AG04450 (cell line): ENCODE measurements at regions not wholly inside any gene's neighbourhood (a gene's known extent, or its start where the extent isn't known, plus 50 kb on each side); places are given as distances from the start of the nearest gene placed in this dataset.

ENCODE experiments used
- CTCF ChIA-PET: fragments of 300-600, 350-600 bp; formaldehyde crosslinking; extraction: SDS; loops from one replicate; lab custom pipeline; 2022; ENCODE audit warnings: antibody characterized with exemption, inconsistent platforms; lab: Charles Lee
- POLR2A ChIA-PET: fragments of 350-600 bp; formaldehyde crosslinking; extraction: SDS; loops from one replicate; lab custom pipeline; 2021; ENCODE audit warnings: antibody characterized with exemption, inconsistent platforms; lab: Yijun Ruan, JAX
- DNase-seq: peaks from one replicate; pipeline ENCODE4 v3.0.0-alpha.2; 2011; ENCODE audit warnings: low read depth, low spot score
- H3K27ac ChIP-seq: one replicate; pipeline ENCODE4 v1.5.1; 2012; ENCODE audit warnings: low read depth, low read length, control low read depth
- H3K27me3 ChIP-seq: one replicate; pipeline ENCODE4 v1.6.0; 2012; ENCODE audit warnings: low read length; ENCODE audit not compliant: control insufficient read depth, insufficient read depth
- H3K4me3 ChIP-seq: 2 replicates; pipeline ENCODE4 v1.5.1; 2011; ENCODE audit warnings: mild to moderate bottlenecking, low read depth, low read length, control low read depth
- H3K9me3 ChIP-seq: 2 replicates; pipeline ENCODE4 v1.5.1; 2012; ENCODE audit warnings: low read length; ENCODE audit not compliant: control insufficient read depth, insufficient read depth
- TF ChIP-seq, protein P1 (sequence below): IDR thresholded peaks from 2 replicates; pipeline ENCODE4 v1.5.1; 2011; ENCODE audit warnings: low read depth, low read length, control low read depth, inconsistent platforms

DNA sequence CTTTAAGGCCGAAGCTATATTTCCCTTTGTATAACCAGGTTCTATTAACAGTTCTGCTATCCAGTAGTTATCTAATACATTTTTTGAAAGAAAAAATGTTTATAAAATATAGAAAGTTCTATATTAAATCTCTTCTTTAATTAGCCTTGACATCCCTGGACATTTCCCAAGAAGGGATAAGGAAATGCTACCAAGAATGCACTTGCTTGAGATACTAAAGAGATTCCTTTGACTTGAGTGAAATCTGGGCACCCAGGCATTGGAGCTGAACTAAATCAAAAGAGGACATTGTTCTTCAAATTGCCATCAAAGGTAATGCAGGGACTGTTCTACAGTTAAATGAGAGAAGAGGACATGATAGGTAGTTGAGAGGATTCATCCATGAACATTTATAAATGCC lies 535.9 kb upstream of the FAT3 start:
- TF ChIP-seq, protein P1, sequence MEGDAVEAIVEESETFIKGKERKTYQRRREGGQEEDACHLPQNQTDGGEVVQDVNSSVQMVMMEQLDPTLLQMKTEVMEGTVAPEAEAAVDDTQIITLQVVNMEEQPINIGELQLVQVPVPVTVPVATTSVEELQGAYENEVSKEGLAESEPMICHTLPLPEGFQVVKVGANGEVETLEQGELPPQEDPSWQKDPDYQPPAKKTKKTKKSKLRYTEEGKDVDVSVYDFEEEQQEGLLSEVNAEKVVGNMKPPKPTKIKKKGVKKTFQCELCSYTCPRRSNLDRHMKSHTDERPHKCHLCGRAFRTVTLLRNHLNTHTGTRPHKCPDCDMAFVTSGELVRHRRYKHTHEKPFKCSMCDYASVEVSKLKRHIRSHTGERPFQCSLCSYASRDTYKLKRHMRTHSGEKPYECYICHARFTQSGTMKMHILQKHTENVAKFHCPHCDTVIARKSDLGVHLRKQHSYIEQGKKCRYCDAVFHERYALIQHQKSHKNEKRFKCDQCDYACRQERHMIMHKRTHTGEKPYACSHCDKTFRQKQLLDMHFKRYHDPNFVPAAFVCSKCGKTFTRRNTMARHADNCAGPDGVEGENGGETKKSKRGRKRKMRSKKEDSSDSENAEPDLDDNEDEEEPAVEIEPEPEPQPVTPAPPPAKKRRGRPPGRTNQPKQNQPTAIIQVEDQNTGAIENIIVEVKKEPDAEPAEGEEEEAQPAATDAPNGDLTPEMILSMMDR = no peak
- no peak for DNase-seq
- Histone ChIP-seq H3K27me3 (no peaks in the 10 kb centered on the region), H3K27ac (no peak overlapping the region), H3K9me3 (no peaks in the 10 kb centered on the region), H3K4me3 (no peak overlapping the region)
- POLR2A ChIA-PET = no interaction called here
- CTCF ChIA-PET = no interaction called here

GRCh38 chr11:91686700-91687099 lies 537.9 kb upstream of the FAT3 start:
- H3K27ac ChIP-seq = no peak overlapping the region
- TF ChIP-seq, protein P1 = no peak
- ChIA-PET CTCF (no interaction called here), POLR2A (no interaction called here)
- no peak overlapping the region for H3K4me3 ChIP-seq
- no peaks in the 10 kb centered on the region for H3K9me3 ChIP-seq
- DNase-seq = no peak
- no peaks in the 10 kb centered on the region for H3K27me3 ChIP-seq

DNA sequence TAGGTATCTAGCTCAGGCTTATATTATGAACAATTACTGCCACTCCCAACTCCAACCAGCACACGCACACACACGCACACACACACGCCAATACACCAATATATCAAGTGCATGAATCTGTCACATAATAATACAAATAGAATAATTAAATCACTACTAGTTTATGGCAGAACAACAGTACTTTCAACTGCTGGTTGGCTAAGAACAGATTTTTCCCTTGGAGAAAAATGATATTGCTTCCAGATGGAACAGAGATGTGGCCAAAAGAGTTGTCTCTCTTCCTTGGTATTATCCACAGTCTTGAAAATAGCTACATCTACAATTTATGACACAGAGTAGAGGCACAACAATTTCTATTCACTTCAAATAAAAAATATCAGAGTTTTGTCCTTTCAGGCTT lies 538.3 kb upstream of the FAT3 start:
- DNase-seq = no peak
- TF ChIP-seq, protein P1 = no peak
- H3K27ac ChIP-seq = no peak overlapping the region
- H3K4me3 ChIP-seq = no peak overlapping the region
- H3K9me3 ChIP-seq = no peaks in the 10 kb centered on the region
- H3K27me3 ChIP-seq = no peaks in the 10 kb centered on the region
- POLR2A ChIA-PET = no interaction called here
- CTCF ChIA-PET = no interaction called here

- ChIA-PET CTCF (no interaction called here), POLR2A (no interaction called here)
- DNase-seq = no peak
- H3K27me3 ChIP-seq = no peaks in the 10 kb centered on the region
- H3K9me3 ChIP-seq = peaks cover 4% of the 10 kb centered on the region; the same call in 1 of the 2 replicates
- H3K27ac ChIP-seq = no peak overlapping the region
- H3K4me3 ChIP-seq = no peak overlapping the region
- TF ChIP-seq, protein P1 = no peak
These were observed 550.9 kb upstream of the FAT3 start for GRCh38 chr11:91673705-91674104.

DNA sequence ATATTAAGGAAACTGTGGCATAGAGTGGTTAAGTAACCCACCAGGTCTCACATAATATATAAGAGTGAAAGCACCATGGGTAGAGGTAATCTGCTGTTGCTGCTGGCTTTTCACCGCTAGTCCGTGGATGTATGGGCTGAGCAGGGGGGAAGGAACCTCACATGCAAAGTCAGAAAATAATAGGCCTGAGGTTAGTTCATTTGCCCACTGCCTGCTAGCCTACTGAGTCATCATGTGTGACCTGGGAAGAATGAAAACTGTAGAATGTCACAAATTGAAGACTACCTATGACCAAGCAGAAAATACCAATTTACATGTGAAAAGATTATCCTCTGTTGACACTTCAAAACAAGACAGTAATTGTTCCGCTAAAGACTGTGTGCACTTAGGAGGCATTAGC lies 560.1 kb upstream of the FAT3 start:
- POLR2A ChIA-PET = no interaction called here
- DNase-seq = no peak

More for the DNA sequence above, 560.1 kb upstream of the FAT3 start:
- TF ChIP-seq, protein P1 = no peak
- Histone ChIP-seq H3K27me3 (no peaks in the 10 kb centered on the region), H3K9me3 (peaks cover 9% of the 10 kb centered on the region), H3K27ac (no peak overlapping the region), H3K4me3 (no peak overlapping the region)
- CTCF ChIA-PET = no interaction called here
